Neural progenitor cell (in vitro differentiated cells): ENCODE measurements at regions not wholly inside any gene's neighbourhood (a gene's known extent, or its start where the extent isn't known, plus 50 kb on each side); places are given as distances from the start of the nearest gene placed in this dataset.

Experiments
- CTCF ChIP-seq: fragments of 200-600 bp; sonication (generic); IDR thresholded peaks from 2 replicates; pipeline ENCODE4 v1.5.1; 2017; ENCODE audit warnings: antibody characterized with exemption, mild to moderate bottlenecking
- EZH2 ChIP-seq: fragments of 200-600 bp; sonication (generic); IDR thresholded peaks from 2 replicates; pipeline ENCODE4 v1.6.1; 2017; ENCODE audit warnings: antibody characterized with exemption, mild to moderate bottlenecking, moderate library complexity
- EZH2phosphoT487 ChIP-seq: fragments of 200-600 bp; sonication (generic); IDR thresholded peaks from 2 replicates; pipeline ENCODE4 v1.6.1; 2017; ENCODE audit warnings: antibody characterized with exemption

DNA sequence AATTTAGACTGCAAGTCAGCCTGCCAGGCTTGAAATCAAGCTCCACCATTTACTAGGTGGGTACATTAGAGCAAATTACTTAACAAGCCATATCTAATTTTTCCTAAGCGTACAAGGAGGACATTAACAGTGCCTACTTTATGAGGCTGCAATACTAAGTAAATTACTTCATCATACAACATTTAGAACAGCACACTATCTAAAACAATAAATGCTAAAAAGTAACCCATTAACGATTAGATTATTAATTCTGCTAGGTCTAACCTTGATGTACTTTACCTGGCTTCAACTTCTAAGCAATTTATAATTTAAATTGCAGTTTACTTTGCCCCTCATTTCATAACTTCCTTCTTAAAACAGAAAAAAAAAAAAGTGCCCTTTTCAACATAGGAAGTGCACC lies 1155.6 kb upstream of the NCAM2 start:
- TF ChIP-seq CTCF (no peak), EZH2 (no peak), EZH2phosphoT487 (no peak)
